ENCODE measurements at regions not wholly inside any gene's neighbourhood (a gene's known extent, or its start where the extent isn't known, plus 50 kb on each side); places are given as distances from the start of the nearest gene placed in this dataset.

DNA sequence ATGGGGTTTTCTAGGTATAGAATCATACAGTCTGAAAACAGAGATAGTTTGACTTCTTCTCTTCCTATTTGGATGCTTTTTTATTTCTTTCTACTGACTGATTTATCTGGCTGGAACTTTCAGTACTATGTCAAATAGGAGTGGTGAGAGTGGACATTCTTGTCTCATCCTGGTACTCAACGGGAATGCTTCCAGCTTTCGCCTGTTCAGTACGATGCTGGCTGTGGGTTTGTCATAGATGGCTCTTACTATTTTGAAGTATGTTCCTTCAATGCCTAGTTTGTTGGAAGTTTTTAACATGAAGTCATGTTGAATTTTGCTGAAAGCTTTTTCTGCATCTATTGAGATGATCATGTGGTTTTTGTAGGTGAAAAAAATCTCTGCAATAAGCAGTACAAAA lies 730.4 kb downstream of the PLCL1 start:
- Mint-ChIP-seq H3K36me3 (ENCODE audit: low read depth) (no peaks in the 10 kb centered on the region), H3K27ac (no peak overlapping the region), H3K27me3 (ENCODE audit: insufficient read depth) (no peaks in the 10 kb centered on the region), H3K4me1 (no peaks in the 10 kb centered on the region), H3K9me3 (no peaks in the 10 kb centered on the region), H3K4me3 (no peak overlapping the region)
- Histone ChIP-seq H3K27ac (ENCODE audit: low read depth, low read length) (no peak overlapping the region), H3K36me3 (ENCODE audit: control insufficient read depth, insufficient read depth, low read length) (no peaks in the 10 kb centered on the region), H3K9me3 (ENCODE audit: control insufficient read depth, low read length) (no peaks in the 10 kb centered on the region), H3K27me3 (ENCODE audit: control insufficient read depth, insufficient read depth, low read length, poor library complexity, severe bottlenecking) (no peaks in the 10 kb centered on the region), H3K4me1 (ENCODE audit: control insufficient read depth, insufficient read depth, low read length) (no peaks in the 10 kb centered on the region), H3K9ac (ENCODE audit: extremely low read depth, low read length, poor library complexity, severe bottlenecking) (no peak overlapping the region), H3K4me3 (ENCODE audit: low read length) (no peak overlapping the region)
- no peak for DNase-seq
- no peak for TF ChIP-seq CTCF (conservative IDR thresholded peaks at IDR 0.05)
- WGBS, 2 experiments (ENCODE audit: insufficient coverage in 1 of 2, insufficient read length in 1 of 2) = 92 to 100% methylated on average over 3 of the region's 3 CpGs

DNA sequence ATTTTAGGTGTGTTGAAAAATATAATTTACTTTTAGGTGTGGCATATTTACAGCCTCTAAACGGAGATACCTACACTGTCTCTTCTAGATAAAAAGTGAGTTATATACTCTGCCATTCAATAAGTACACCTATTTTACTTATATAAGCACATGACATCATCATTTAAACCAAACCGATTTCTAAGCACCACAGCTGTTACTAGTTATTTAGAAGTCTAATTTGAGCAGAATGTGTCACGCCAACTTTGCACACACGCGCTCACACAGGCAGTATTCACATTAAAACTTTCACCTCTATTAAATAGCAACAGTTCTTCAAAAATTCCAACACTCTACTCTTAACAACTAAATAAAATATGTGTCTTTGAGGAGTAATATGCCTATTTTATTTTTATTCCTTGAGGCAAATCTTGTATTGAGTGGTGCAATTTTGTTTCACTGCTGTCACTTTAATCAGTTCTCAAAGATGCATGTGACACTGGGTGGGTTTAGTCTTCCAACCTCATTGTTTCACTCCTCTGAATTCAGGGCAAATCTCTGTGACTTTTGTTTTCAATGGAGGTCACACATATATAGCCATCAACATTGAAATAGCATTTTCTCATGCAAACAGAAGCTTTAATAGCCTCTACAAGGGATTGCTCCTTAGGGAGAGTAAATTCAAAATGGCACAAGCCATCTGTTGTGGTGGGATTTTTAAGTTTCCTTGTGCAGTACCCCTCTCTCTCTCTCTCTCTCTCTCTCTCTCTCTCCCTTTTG lies 721.0 kb downstream of the PLCL1 start:
- Histone ChIP-seq H3K36me3 (ENCODE audit: control insufficient read depth, insufficient read depth, low read length) (no peaks in the 10 kb centered on the region), H3K27me3 (ENCODE audit: control insufficient read depth, insufficient read depth, low read length, poor library complexity, severe bottlenecking) (no peaks in the 10 kb centered on the region), H3K27ac (ENCODE audit: low read depth, low read length) (no peak overlapping the region), H3K9ac (ENCODE audit: extremely low read depth, low read length, poor library complexity, severe bottlenecking) (no peak overlapping the region), H3K9me3 (ENCODE audit: control insufficient read depth, low read length) (no peaks in the 10 kb centered on the region), H3K4me3 (ENCODE audit: low read length) (no peak overlapping the region), H3K4me1 (ENCODE audit: control insufficient read depth, insufficient read depth, low read length) (no peaks in the 10 kb centered on the region)
- H3K9me3 Mint-ChIP-seq = no peaks in the 10 kb centered on the region
- H3K27ac Mint-ChIP-seq = no peak overlapping the region
- no peak for DNase-seq
- no peaks in the 10 kb centered on the region for H3K36me3 Mint-ChIP-seq (ENCODE audit: low read depth)
- H3K4me3 Mint-ChIP-seq = no peak overlapping the region
- 87% methylated on average over 5 of the region's 5 CpGs; no CpG with 5 or more reads in 1 of the 2 experiments for WGBS, 2 experiments (ENCODE audit: insufficient coverage in 1 of 2, insufficient read length in 1 of 2)
- H3K4me1 Mint-ChIP-seq = no peaks in the 10 kb centered on the region
- TF ChIP-seq CTCF (conservative IDR thresholded peaks at IDR 0.05) = no peak
- no peaks in the 10 kb centered on the region for H3K27me3 Mint-ChIP-seq (ENCODE audit: insufficient read depth)

DNA sequence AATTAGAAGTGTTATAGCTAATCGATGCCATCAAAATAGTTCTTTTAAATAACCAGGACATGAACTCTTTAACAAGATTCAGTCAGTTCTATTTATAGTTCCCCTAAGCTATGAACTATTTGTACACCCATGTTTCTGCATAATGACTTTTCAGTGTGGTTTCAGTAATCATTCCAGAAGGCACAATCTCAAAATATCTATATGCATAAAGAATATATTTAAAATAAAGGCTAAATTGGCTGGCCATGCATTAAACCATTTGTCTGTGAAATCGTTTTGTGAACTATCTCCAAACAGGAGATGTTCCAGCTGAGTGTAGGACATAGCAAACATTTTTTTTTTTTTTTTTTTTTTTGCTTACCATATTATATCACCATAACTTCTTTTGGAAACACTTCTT lies 719.3 kb downstream of the PLCL1 start:
- no peaks in the 10 kb centered on the region for H3K36me3 ChIP-seq (ENCODE audit: control insufficient read depth, insufficient read depth, low read length)
- H3K36me3 Mint-ChIP-seq (ENCODE audit: low read depth) = no peaks in the 10 kb centered on the region
- H3K9me3 Mint-ChIP-seq = no peaks in the 10 kb centered on the region
- H3K9ac ChIP-seq (ENCODE audit: extremely low read depth, low read length, poor library complexity, severe bottlenecking) = no peak overlapping the region
- no peak overlapping the region for H3K27ac ChIP-seq (ENCODE audit: low read depth, low read length)
- H3K27me3 Mint-ChIP-seq (ENCODE audit: insufficient read depth) = no peaks in the 10 kb centered on the region
- no peaks in the 10 kb centered on the region for H3K27me3 ChIP-seq (ENCODE audit: control insufficient read depth, insufficient read depth, low read length, poor library complexity, severe bottlenecking)
- no peak for TF ChIP-seq CTCF (conservative IDR thresholded peaks at IDR 0.05)
- H3K4me3 Mint-ChIP-seq = no peak overlapping the region
- H3K4me1 ChIP-seq (ENCODE audit: control insufficient read depth, insufficient read depth, low read length) = no peaks in the 10 kb centered on the region
- 83 to 94% methylated on average over 1 to 2 of the region's 2 CpGs for WGBS, 2 experiments (ENCODE audit: insufficient coverage in 1 of 2, insufficient read length in 1 of 2)
- no peak overlapping the region for H3K27ac Mint-ChIP-seq
- no peak overlapping the region for H3K4me3 ChIP-seq (ENCODE audit: low read length)
- H3K9me3 ChIP-seq (ENCODE audit: control insufficient read depth, low read length) = no peaks in the 10 kb centered on the region
- no peak for DNase-seq
- H3K4me1 Mint-ChIP-seq = no peaks in the 10 kb centered on the region

Data from endodermal cell (in vitro differentiated cells).